ENCODE measurements at regions not wholly inside any gene's neighbourhood (a gene's known extent, or its start where the extent isn't known, plus 50 kb on each side); places are given as distances from the start of the nearest gene placed in this dataset.

- Histone ChIP-seq H3K4me1 (ENCODE audit: control insufficient read depth, extremely low read depth, insufficient read depth, low read length) (no peaks in the 10 kb centered on the region), H3K79me2 (ENCODE audit: control insufficient read depth, insufficient read depth, low read length) (no peaks in the 10 kb centered on the region), H3K27me3 (ENCODE audit: control insufficient read depth in 2 of 2, insufficient read depth in 2 of 2, low read length in 2 of 2) (no peaks in the 10 kb centered on the region), H3K9ac (replicated peaks; ENCODE audit: extremely low read depth, insufficient read depth, low read length) (no peak overlapping the region), H2AFZ (ENCODE audit: low read depth, low read length) (no peak overlapping the region), H3K9me1 (replicated peaks; ENCODE audit: control insufficient read depth, extremely low read depth, insufficient read depth, low read length) (no peaks in the 10 kb centered on the region), H3K27ac (ENCODE audit: insufficient read depth, low read depth, low read length) (no peak overlapping the region), H3K9me3 (replicated peaks; ENCODE audit: control insufficient read depth, insufficient read depth, low read length) (no peaks in the 10 kb centered on the region), H3K36me3 (ENCODE audit: control insufficient read depth in 2 of 2, extremely low read depth in 1 of 2, insufficient read depth in 2 of 2, low read length in 2 of 2) (no peaks in the 10 kb centered on the region), H3K4me3 (replicated peaks in 1 of 3; ENCODE audit: insufficient read depth in 1 of 3, low read depth in 1 of 3, low read length in 3 of 3) (no peak overlapping the region), H3K4me2 (ENCODE audit: insufficient read depth, low read length) (no peak overlapping the region), H4K20me1 (replicated peaks; ENCODE audit: control insufficient read depth, extremely low read depth, insufficient read depth, low read length) (no peaks in the 10 kb centered on the region)
- no TSS peak for BruUV-seq (replicated peaks)
- DNase-seq (ENCODE audit: low read depth, low spot score) (no peak), FAIRE-seq (no peak)
- dilution Hi-C loops (cut with MboI; ENCODE audit: extremely low pct_ligation_motif_present, low sequenced_read_pairs) = no loop called here
- TF ChIP-seq FOS (IDR thresholded peaks at IDR 0.05; ENCODE audit: borderline replicate concordance, insufficient read depth, low read length) = no peak
- no peak for TF ChIP-seq MYC (IDR thresholded peaks at IDR 0.05; ENCODE audit: low read depth, low read length)
- TF ChIP-seq, protein P1, sequence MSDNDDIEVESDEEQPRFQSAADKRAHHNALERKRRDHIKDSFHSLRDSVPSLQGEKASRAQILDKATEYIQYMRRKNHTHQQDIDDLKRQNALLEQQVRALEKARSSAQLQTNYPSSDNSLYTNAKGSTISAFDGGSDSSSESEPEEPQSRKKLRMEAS (IDR thresholded peaks at IDR 0.05; ENCODE audit: insufficient read depth, insufficient read length) = no peak
- TF ChIP-seq GATA2 (IDR thresholded peaks at IDR 0.05; ENCODE audit: insufficient read depth, insufficient read length, low read depth, low read length) = no peak
- ChIA-PET CTCF (no interaction called here), POLR2A (no interaction called here)
- intact Hi-C loops (cut with micrococcal nuclease) = no loop called here
Observed at GRCh38 chr10:9885761-9886160, 1131.9 kb upstream of the CELF2 start.

GRCh38 chr10:9886772-9887171 is 1130.9 kb upstream of the CELF2 start:
- DNase-seq (ENCODE audit: low read depth, low spot score) (no peak), FAIRE-seq (no peak)
- no peak overlapping the region for H3K4me2 ChIP-seq (ENCODE audit: insufficient read depth, low read length)
- H3K9me3 ChIP-seq (replicated peaks; ENCODE audit: control insufficient read depth, insufficient read depth, low read length) = no peaks in the 10 kb centered on the region
- intact Hi-C loops (cut with micrococcal nuclease) = no loop called here
- TF ChIP-seq FOS (IDR thresholded peaks at IDR 0.05; ENCODE audit: borderline replicate concordance, insufficient read depth, low read length) (no peak), EZH2 (IDR thresholded peaks at IDR 0.05; ENCODE audit: borderline replicate concordance, low read depth, low read length, severe bottlenecking) (no peak), POLR2A (IDR thresholded peaks at IDR 0.05; ENCODE audit: low read depth, low read length) (no peak), POLR2AphosphoS5 (IDR thresholded peaks at IDR 0.05; ENCODE audit: insufficient read depth, low read depth, low read length) (no peak), JUN (IDR thresholded peaks at IDR 0.05; ENCODE audit: borderline replicate concordance, insufficient read depth, insufficient read length, low read depth) (no peak)
- H3K9me1 ChIP-seq (replicated peaks; ENCODE audit: control insufficient read depth, extremely low read depth, insufficient read depth, low read length) = no peaks in the 10 kb centered on the region
- no peak overlapping the region for H3K4me3 ChIP-seq (replicated peaks in 1 of 3; ENCODE audit: insufficient read depth in 1 of 3, low read depth in 1 of 3, low read length in 3 of 3)
- ChIA-PET POLR2A (no interaction called here), CTCF (no interaction called here)
- no TSS peak for BruUV-seq (replicated peaks)
- dilution Hi-C loops (cut with MboI; ENCODE audit: extremely low pct_ligation_motif_present, low sequenced_read_pairs) = no loop called here
- H3K36me3 ChIP-seq (ENCODE audit: control insufficient read depth in 2 of 2, extremely low read depth in 1 of 2, insufficient read depth in 2 of 2, low read length in 2 of 2) = no peaks in the 10 kb centered on the region
- no peaks in the 10 kb centered on the region for H4K20me1 ChIP-seq (replicated peaks; ENCODE audit: control insufficient read depth, extremely low read depth, insufficient read depth, low read length)
- H3K27ac ChIP-seq (ENCODE audit: insufficient read depth, low read depth, low read length) = no peak overlapping the region
- H2AFZ ChIP-seq (ENCODE audit: low read depth, low read length) = no peak overlapping the region
- no peaks in the 10 kb centered on the region for H3K27me3 ChIP-seq (ENCODE audit: control insufficient read depth in 2 of 2, insufficient read depth in 2 of 2, low read length in 2 of 2)
- no peaks in the 10 kb centered on the region for H3K4me1 ChIP-seq (ENCODE audit: control insufficient read depth, extremely low read depth, insufficient read depth, low read length)
- no peaks in the 10 kb centered on the region for H3K79me2 ChIP-seq (ENCODE audit: control insufficient read depth, insufficient read depth, low read length)
- no peak overlapping the region for H3K9ac ChIP-seq (replicated peaks; ENCODE audit: extremely low read depth, insufficient read depth, low read length)

All from endothelial cell of umbilical vein (primary cell).